ENCODE measurements at regions not wholly inside any gene's neighbourhood (a gene's known extent, or its start where the extent isn't known, plus 50 kb on each side); places are given as distances from the start of the nearest gene placed in this dataset.

DNA sequence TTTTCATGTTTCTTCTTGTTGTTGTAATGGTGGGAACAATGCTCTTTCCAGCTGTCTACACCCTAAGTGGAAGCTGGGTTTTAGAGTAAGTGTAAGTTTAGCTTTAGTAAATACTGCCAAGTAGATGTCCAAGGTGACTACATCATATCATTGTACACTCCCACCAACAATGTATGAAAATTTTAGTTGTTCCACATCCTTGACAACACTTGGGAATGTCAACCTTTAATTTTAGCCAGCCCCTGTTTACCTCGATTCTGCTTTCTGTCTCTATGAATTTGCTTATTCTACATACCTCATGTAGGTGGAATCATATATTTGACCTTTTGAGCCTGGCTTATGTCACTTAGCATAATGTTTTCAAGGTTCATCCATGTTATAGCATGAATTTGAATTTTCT is 93.0 kb downstream of the MTPAP start:
- in situ Hi-C loops (cut with MboI; ENCODE audit: low pct_unique_long_range_greater_than_20kb, low sequenced_read_pairs): no loop called here
- DNase-seq: no peak

DNA sequence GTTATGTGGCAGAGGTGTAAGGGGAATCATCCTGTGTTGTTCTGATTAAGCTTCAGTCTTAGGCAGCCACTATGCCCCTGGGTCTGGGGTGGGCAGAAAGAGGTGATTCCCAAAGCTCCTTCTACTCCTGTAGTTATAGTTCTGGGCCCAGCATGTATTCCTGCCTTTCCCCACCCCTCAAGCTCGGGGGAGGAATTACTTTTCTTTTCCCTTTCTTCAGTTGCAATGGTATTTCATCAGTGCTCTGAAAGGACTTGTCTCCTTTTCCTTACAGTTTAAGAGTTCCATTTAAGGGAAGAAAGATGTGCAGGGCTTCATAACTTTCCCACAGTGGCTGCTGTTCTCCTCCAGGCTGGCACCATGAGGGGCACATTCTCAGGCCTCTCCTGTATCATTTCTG is 94.2 kb downstream of the MTPAP start:
- no peak for DNase-seq

DNA sequence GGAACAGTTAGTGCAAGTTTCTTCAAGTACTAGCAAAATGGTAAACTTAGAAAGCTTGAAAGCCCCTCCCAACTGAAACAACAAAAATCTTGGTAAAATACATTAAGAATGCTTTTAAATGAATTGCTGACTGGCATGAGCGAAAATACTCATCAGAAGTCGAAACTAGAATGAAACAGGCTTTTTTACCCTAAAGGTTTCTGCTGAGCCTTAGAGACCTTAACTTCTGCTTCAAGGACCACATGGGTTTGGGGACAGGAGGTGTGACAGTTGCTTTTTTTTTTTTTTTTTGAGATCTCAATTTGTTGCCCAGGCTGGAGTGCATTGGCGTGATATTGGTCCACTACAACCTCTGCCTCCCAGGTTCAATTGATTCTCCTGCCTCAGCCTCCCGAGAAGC is 100.3 kb downstream of the MTPAP start:
- in situ Hi-C loops (cut with MboI; ENCODE audit: low pct_unique_long_range_greater_than_20kb, low sequenced_read_pairs): no loop called here
- DNase-seq: no peak

More for the DNA sequence above, 94.2 kb downstream of the MTPAP start:
- in situ Hi-C loops (cut with MboI; ENCODE audit: low pct_unique_long_range_greater_than_20kb, low sequenced_read_pairs): no loop called here

GRCh38 chr10:30247704-30248103 is 101.4 kb downstream of the MTPAP start:
- peak; percentile 81 for DNase-seq
- in situ Hi-C loops (cut with MboI; ENCODE audit: low pct_unique_long_range_greater_than_20kb, low sequenced_read_pairs): no loop called here

GRCh38 chr10:30241422-30242110 is 107.5 kb downstream of the MTPAP start:
- DNase-seq: no peak
- in situ Hi-C loops (cut with MboI; ENCODE audit: low pct_unique_long_range_greater_than_20kb, low sequenced_read_pairs): no loop called here

DNA sequence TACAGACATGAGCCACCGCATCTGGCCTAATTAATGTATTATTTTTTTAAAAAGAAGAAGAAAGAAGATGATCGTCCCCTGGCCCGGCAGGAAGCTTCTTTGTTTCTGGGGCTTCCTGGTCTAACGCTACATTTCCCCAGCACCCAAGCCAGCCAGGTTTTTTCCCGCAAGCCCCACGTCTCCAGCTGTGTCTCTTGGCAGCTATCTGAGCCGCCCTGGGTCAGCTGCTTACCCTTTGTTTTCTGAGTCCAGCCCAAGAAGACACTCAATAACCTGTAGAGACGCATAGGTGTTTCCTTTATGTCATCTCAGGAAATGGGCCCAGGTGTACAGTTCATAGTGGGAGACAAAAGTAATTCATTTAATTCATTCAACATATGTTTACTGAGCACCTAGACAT is 110.2 kb downstream of the MTPAP start:
- in situ Hi-C loops (cut with MboI; ENCODE audit: low pct_unique_long_range_greater_than_20kb, low sequenced_read_pairs): no loop called here
- no peak for DNase-seq

DNA sequence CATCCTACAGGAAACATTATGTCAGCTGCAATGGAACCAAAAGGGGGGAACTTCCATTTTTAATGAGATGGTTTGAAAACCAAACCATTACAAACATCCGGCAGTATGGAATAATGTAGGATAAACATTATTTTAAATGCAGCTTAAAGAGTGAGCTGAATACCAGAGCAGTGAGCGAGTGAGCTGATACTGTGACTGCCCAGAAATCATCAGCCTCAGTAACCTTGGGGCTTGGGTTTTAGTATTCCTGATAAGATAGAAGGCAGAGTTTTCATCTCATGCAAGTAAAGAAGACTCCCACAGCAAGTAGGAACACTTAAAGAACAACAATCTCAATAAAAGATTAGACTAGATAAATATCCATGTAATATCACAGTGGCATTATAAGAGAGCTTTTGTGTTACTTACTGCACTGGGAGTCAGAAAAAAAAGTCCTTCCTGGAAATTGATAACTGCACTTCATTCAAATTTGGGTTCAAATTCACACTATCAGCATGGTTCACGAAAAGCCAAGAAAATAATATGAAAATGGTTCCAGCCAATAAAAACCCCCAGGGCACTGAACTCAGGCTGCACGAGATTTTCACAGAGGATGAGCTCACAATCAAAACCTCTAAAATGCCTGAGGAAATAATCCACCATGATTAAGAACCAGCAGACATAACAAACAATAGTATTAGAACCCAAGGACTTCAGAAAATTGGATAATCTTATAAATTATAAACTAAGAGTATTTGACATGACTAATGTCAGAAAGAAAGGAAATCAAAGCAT is 115.7 kb downstream of the MTPAP start:
- DNase-seq: no peak
- in situ Hi-C loops (cut with MboI; ENCODE audit: low pct_unique_long_range_greater_than_20kb, low sequenced_read_pairs): no loop called here

GRCh38 chr10:30231709-30232108 is 117.4 kb downstream of the MTPAP start:
- no peak for DNase-seq
- in situ Hi-C loops (cut with MboI; ENCODE audit: low pct_unique_long_range_greater_than_20kb, low sequenced_read_pairs): no loop called here

- DNase-seq: peak; percentile 42
- in situ Hi-C loops (cut with MboI; ENCODE audit: low pct_unique_long_range_greater_than_20kb, low sequenced_read_pairs): no loop called here
Measured at GRCh38 chr10:30231071-30231652, 117.9 kb downstream of the MTPAP start.

DNA sequence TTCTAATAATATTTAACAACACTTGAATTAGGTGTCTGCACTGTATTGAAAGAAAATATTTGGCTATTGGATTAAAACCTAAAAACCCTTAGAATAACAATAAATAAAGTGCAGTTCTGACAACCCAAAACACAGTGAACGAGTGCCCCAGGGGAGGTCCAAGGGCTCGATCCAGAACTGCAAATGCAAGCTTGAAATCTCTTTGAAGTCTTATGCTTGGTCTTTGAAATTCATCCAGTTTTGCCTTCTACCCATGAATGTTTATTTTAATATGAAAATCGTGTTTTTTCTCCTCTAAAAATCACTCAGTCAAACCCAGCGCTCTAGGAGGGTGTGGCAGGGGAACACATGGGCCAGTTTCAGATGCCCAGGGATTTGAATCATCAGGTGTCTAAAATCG is 119.5 kb downstream of the MTPAP start:
- in situ Hi-C loops (cut with MboI; ENCODE audit: low pct_unique_long_range_greater_than_20kb, low sequenced_read_pairs): no loop called here
- no peak for DNase-seq

GRCh38 chr10:30228417-30229036 is 120.6 kb downstream of the MTPAP start:
- no peak for DNase-seq
- in situ Hi-C loops (cut with MboI; ENCODE audit: low pct_unique_long_range_greater_than_20kb, low sequenced_read_pairs): no loop called here

DNA sequence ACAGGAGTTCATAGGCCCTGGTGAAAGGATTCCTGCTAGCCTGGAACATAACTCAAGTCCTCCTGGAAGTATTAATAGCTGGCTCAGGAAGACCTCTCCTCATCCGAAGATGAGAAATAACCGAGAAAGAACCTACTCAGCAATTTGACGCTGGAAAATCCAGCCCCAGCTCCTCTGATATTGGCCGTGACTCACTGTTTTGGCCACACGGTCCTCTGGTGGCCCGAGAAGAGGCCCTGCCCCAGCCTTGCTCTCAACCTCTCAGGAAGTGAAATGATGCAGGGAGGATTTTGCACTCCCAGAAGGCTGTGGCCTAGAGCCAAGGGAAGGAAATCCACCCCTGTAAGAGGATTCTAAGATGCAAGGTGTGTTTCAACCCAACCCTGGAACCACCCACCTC is 121.6 kb downstream of the MTPAP start:
- in situ Hi-C loops (cut with MboI; ENCODE audit: low pct_unique_long_range_greater_than_20kb, low sequenced_read_pairs): no loop called here
- DNase-seq: no peak

DNA sequence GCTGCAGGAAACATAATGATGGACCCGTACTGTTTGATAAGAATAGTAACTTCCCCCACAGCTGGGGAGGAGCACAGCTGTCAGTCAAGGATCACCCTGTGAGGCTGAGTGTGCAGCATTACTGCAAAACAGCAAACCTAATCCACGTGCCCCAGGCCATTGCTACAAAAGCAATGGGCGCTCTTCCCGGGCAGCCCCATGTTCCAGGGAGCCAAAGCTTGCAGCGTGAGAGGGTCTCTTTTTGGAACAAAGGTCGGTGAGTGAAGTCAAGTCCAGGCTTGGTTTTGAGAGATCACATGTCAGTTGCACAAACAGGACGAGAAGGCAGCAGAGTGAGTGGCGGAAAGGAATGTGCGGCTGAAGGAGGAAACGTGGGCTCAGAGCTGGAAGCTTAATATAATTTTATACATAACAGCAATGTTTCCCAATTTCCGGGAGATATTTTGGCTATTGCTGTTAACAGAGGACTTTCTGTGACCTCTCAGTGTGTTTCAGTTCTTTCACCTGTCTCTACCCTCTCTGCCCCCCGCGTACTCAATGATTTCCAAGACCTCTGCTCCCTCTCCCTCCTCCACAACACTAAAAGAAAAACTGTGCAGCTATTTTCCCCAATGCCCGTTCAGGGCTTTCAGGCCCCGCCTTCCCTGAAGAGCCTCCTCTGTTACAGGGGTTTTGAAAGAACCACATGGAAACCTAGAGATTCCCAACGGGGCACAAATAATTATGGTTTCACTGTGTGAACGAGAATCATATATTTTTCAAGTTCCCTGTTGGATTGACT is 128.9 kb downstream of the MTPAP start:
- in situ Hi-C loops (cut with MboI; ENCODE audit: low pct_unique_long_range_greater_than_20kb, low sequenced_read_pairs): no loop called here
- peak; percentile 86 for DNase-seq

GRCh38 chr10:30216821-30217220 is 132.3 kb downstream of the MTPAP start:
- in situ Hi-C loops (cut with MboI; ENCODE audit: low pct_unique_long_range_greater_than_20kb, low sequenced_read_pairs): no loop called here
- DNase-seq: no peak

GRCh38 chr10:30215623-30216022 is 133.5 kb downstream of the MTPAP start:
- in situ Hi-C loops (cut with MboI; ENCODE audit: low pct_unique_long_range_greater_than_20kb, low sequenced_read_pairs): no loop called here
- peak; percentile 55 for DNase-seq

DNA sequence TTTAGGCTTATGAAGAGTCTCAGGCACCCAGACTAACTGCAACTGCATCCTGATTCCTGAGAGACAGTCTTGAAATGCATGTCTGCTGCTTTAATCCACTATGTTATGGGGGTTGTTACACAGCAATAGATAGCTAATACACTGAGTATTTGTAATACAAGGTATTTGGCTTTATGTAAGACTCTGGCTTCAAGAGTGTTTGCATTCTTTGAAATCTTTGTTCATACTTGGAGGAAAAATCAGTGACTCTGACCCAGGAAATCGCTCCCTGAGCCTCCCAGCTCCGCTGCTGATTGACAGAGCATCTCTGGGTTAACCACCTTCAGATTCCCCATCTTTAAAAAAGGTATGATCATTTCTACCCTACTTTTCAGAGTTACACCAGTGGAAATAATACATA is 133.9 kb downstream of the MTPAP start:
- DNase-seq: no peak
- in situ Hi-C loops (cut with MboI; ENCODE audit: low pct_unique_long_range_greater_than_20kb, low sequenced_read_pairs): no loop called here

GRCh38 chr10:30210296-30210695 is 138.8 kb downstream of the MTPAP start:
- no peak for DNase-seq

DNA sequence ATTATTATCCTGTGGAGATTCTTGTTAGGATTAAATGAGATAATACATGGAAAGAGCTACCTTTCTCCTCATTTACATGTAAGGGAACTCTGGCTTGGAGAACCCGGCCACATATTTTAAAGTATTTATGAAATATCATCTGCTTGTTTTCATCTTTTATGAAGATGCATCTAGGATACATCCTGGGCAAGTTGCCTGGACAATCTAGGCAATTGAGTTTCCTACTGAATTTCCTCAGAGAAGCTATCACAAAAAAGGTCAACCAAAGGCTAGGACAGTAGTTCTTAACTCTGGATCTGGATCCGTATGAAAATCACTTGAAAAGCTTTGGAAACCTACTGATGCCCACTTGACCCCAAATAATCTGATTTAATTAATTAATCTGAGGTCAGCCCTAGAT is 140.7 kb downstream of the MTPAP start:
- no peak for DNase-seq
- in situ Hi-C loops (cut with MboI; ENCODE audit: low pct_unique_long_range_greater_than_20kb, low sequenced_read_pairs): no loop called here

More at GRCh38 chr10:30210296-30210695, 138.8 kb downstream of the MTPAP start:
- in situ Hi-C loops (cut with MboI; ENCODE audit: low pct_unique_long_range_greater_than_20kb, low sequenced_read_pairs): no loop called here

GRCh38 chr10:30207485-30208052 is 141.5 kb downstream of the MTPAP start:
- in situ Hi-C loops (cut with MboI; ENCODE audit: low pct_unique_long_range_greater_than_20kb, low sequenced_read_pairs): no loop called here

More at GRCh38 chr10:30207485-30208052, 141.5 kb downstream of the MTPAP start:
- DNase-seq: no peak
